ENCODE measurements at regions not wholly inside any gene's neighbourhood (a gene's known extent, or its start where the extent isn't known, plus 50 kb on each side); places are given as distances from the start of the nearest gene placed in this dataset.
A peak's percentile ranks its signal among the peaks of the same experiment; 100 is the strongest.

- no peak for DNase-seq (ENCODE audit: low read depth, low spot score)
- no peak overlapping the region for H3K27ac ChIP-seq
These were observed 265.2 kb downstream of the GADD45G start for GRCh38 chr9:89869793-89870580.

GRCh38 chr9:89871871-89872331 lies 267.1 kb downstream of the GADD45G start:
- DNase-seq (ENCODE audit: low read depth, low spot score), result no peak
- H3K27ac ChIP-seq, result no peak overlapping the region

GRCh38 chr9:89872426-89872912 lies 267.7 kb downstream of the GADD45G start:
- no peak overlapping the region for H3K27ac ChIP-seq
- DNase-seq (ENCODE audit: low read depth, low spot score), result no peak

DNA sequence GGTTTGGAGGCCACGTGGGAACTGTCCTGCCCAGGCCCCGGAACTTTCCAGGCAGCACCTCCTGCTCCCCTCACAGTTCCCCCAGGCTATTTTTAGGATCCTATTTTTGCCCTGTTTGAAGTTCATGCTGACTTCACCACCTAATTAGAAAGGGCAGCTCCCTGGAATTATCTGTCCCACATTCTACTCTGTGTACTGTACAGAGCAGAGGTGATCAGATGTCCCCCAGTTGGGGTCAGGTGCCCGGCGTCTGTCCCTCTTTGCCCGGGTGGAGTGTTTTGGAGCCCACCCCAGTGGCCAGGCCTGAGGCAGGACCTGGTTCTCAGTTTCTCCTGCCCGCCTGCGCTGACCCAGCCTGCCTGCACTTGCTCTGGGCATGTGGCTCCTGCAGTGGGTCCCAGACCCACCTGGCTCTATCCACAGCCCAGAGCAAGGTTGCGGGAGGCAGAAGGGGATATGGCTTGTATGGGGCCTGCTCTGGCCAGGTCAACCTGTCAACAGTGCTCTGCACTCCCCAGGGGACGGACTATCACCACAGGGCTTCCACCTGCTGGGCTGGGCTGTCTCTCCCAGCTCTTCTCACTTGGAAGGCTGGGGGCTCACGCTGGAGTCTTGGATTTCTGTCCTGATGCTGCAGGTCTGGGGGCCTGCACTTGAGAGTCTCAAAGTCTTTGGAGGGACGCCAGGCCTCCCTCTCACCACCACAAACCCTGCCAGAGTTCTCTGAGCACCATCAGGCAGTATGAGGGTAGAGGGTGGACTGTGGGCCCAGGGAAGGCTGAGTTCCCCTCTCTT lies 268.3 kb downstream of the GADD45G start:
- H3K27ac ChIP-seq, result no peak overlapping the region
- no peak for DNase-seq (ENCODE audit: low read depth, low spot score)

DNA sequence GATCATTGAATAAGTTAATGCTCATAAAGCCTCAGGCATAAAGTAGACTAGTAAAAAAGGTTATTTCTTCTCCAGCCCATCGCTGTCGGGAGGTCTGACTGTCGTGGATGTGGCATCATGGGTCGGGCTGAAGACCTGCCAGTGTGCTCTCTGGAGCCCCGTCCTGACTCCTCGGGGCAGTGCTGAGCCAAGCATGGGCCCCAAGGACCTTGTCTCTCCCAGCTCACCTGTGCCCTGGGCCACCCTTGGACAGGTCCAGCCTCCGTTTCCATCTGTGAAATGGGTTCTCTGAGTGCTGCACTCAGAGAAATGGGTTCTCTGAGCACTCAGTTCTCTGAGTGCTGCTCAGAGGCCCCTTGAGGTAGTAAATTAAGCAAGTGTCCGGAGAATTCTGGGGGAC lies 269.0 kb downstream of the GADD45G start:
- DNase-seq (ENCODE audit: low read depth, low spot score), result no peak

DNA sequence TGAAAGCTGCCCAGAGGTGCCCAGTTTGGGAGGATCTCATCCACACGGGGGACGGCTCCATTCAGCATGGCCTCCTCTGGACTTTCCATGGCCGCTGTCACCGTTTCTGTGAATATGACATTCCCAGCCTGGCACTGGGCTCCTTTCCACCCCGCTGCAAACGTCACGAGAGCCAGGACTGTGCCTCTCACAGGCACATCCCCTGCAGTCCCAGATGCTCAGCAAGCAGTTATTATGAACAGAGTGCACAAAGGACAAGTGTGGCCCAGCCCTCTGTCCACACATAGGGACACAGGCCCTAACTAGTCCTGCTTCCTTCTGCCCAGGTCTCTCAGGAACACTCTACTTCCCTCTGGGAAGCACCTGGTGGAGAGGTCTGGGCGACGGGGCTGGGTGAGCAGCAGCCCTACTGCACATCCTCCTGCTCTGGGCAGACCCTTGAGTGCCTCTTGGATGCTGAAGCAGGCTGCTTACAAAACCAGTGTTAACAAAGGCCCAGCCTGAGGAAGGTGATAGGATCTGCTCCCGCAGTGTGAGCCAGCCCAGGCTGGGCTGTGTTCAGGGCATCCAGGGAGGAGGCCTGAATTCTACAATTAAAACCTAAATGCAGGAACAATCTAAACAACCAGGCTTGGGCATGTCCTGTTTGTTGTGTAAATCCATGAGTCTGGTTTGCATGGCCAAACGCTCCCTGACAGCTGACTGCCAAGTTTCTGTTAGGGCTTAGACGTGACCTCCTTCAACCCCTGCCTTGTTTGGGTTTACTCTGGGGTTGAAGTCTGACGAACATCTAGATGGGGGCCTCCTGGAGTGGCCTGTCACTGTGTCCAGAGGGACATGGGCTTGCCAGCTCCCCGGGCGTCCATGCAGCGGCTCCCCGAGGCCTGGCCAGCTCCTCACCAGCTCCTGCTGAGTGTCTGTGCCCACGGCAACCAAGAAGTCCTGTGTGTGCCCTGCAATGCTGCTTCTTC lies 269.8 kb downstream of the GADD45G start:
- DNase-seq (ENCODE audit: low read depth, low spot score), result peak; percentile 27
- H3K27ac ChIP-seq, result no peak overlapping the region

More for the DNA sequence above, 269.0 kb downstream of the GADD45G start:
- H3K27ac ChIP-seq, result no peak overlapping the region

GRCh38 chr9:89877051-89878002 lies 272.5 kb downstream of the GADD45G start:
- DNase-seq (ENCODE audit: low read depth, low spot score), result no peak
- no peak overlapping the region for H3K27ac ChIP-seq

DNA sequence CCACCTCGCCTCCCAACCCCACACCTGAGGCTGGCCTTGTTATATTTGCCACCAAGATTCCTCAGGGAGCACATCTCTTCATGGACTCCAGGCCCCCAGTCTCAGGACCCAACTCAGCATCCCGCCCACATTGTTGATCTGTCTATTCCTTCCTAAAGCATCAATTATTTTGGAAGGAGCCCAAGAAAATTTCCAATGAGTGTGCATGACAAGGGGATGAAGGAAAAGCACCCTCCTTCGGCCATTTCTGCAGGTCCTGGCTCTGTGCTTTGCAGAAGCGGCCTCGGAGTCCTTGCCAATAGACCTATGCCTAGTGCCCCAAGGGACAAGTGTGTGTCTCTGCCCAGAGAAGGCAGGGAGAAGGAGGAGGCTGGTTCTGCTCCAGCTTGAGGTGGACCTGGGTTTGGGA lies 273.2 kb downstream of the GADD45G start:
- DNase-seq (ENCODE audit: low read depth, low spot score), result no peak
- no peak overlapping the region for H3K27ac ChIP-seq

GRCh38 chr9:89878687-89879086 lies 273.9 kb downstream of the GADD45G start:
- no peak for DNase-seq (ENCODE audit: low read depth, low spot score)

GRCh38 chr9:89879276-89879675 lies 274.5 kb downstream of the GADD45G start:
- DNase-seq (ENCODE audit: low read depth, low spot score), result no peak
- no peak overlapping the region for H3K27ac ChIP-seq

More at GRCh38 chr9:89878687-89879086, 273.9 kb downstream of the GADD45G start:
- H3K27ac ChIP-seq, result no peak overlapping the region

GRCh38 chr9:89879701-89880100 lies 274.9 kb downstream of the GADD45G start:
- DNase-seq (ENCODE audit: low read depth, low spot score), result no peak
- H3K27ac ChIP-seq, result no peak overlapping the region

DNA sequence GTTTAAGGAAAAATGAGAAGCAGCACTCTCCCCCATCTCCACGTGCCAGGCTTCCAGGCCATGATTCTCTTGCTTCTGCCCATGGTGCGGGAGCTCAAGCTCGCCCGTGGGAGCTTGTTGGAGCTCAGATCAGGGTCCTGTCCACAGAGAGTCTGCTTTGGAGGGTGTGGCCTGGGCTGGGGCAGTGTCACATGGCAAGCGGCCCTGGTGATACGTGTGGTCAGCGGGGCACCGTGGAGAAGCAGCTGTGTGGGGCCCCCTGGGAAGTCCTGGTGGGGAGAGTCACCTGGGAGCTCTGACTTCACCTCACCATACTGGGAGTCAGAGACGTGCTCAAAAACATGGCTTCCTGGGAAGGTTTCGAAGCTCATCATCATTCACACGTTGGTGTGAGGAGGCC lies 275.3 kb downstream of the GADD45G start:
- H3K27ac ChIP-seq, result no peak overlapping the region
- DNase-seq (ENCODE audit: low read depth, low spot score), result no peak

- no peak overlapping the region for H3K27ac ChIP-seq
- DNase-seq (ENCODE audit: low read depth, low spot score), result no peak
These were observed 275.9 kb downstream of the GADD45G start for GRCh38 chr9:89880721-89881120.

DNA sequence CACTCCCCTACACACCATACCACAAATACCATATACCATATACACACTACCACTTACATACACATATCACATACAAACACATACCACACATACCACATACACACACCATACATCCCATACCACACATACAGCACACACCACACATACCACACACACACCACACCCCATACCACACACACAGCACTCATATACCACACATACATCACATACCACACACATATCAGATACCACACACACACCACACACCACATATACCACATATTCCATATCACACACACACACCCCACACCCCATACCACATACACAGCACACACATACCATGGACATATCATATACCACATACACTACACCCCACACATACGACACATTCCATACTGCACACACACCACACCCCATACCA lies 276.6 kb downstream of the GADD45G start:
- H3K27ac ChIP-seq, result no peak overlapping the region
- no peak for DNase-seq (ENCODE audit: low read depth, low spot score)

GRCh38 chr9:89882930-89883361 lies 278.1 kb downstream of the GADD45G start:
- H3K27ac ChIP-seq, result no peak overlapping the region
- no peak for DNase-seq (ENCODE audit: low read depth, low spot score)

GRCh38 chr9:89883401-89884341 lies 278.9 kb downstream of the GADD45G start:
- DNase-seq (ENCODE audit: low read depth, low spot score), result no peak
- H3K27ac ChIP-seq, result no peak overlapping the region

DNA sequence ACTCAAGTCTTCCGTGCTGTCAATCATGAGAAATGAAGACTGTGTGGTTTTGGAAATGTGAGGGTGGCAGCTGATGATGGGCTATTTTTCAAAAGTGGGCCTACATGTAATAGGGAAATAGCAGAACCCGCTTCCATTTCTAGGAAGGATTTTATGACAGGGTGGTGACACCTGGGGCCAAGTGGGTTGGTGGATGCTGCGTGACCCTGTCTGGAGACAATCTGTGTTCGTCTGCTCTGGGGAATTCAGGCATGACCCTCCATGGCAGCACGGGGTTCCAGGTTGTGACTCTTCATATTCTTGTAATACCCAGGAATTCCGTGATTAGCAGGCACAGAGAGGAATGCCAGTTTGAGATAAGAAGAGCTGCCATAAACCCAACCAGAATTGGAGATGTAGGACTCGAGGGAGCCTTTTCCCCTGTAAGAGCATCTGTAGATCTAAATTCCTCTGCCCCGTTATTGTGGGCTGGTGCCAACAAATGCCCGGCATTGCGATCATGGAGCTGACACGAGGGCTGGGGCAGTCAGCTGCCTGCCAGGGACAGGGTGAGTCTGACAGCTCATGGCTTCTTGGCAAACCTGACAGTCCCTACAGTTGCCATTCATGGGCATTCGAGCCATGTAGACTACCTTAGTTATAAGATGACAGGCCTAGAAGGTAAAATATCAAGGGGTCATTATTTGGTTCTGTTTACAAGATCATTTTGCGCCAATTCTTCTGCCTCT lies 279.7 kb downstream of the GADD45G start:
- H3K27ac ChIP-seq, result no peak overlapping the region
- DNase-seq (ENCODE audit: low read depth, low spot score), result no peak

All from epithelial cell of prostate (primary cell).